ENCODE measurements at regions not wholly inside any gene's neighbourhood (a gene's known extent, or its start where the extent isn't known, plus 50 kb on each side); places are given as distances from the start of the nearest gene placed in this dataset.
"Not testable (repeated sequence)": the region's sequence is repeated elsewhere in the genome, so short reads cannot be mapped to it uniquely, and the experiment has no call there.

GRCh38 chr17:83009414-83010205 is 69.8 kb upstream of the METRNL start:
- BruUV-seq (replicated peaks), result no TSS peak
- DNase-seq (ENCODE audit: low spot score), result no peak
- POLR2A ChIA-PET (ENCODE audit: low non-redundant PET), result no interaction called here
- CTCF ChIA-PET, result no interaction called here
- intact Hi-C loops (cut with micrococcal nuclease; ENCODE audit: unreplicated experiment), result no loop called here
- Histone ChIP-seq H3K9me3 (ENCODE audit: low read depth, low read length, poor library complexity, severe bottlenecking) (no peaks in the 10 kb centered on the region), H3K4me3 (ENCODE audit: low read depth, low read length, poor library complexity, severe bottlenecking) (no peak overlapping the region), H3K36me3 (ENCODE audit: insufficient read depth, low read length, poor library complexity, severe bottlenecking) (no peaks in the 10 kb centered on the region), H3K27ac (ENCODE audit: low read depth, low read length, poor library complexity, severe bottlenecking) (no peak overlapping the region), H3K27me3 (replicated peaks; ENCODE audit: insufficient read depth, low read depth, low read length, poor library complexity) (no peaks in the 10 kb centered on the region), H3K4me1 (ENCODE audit: insufficient read depth, low read length, poor library complexity, severe bottlenecking) (no peaks in the 10 kb centered on the region)
- TF ChIP-seq EZH2 (IDR thresholded peaks at IDR 0.05; ENCODE audit: borderline replicate concordance, low read depth, low read length, poor library complexity, severe bottlenecking), result no peak
- TF ChIP-seq CTCF (conservative IDR thresholded peaks at IDR 0.05; ENCODE audit: low read depth, low read length), result no peak

- BruUV-seq (replicated peaks), result no TSS peak
- TF ChIP-seq CTCF (conservative IDR thresholded peaks at IDR 0.05; ENCODE audit: low read depth, low read length) (no peak), EZH2 (IDR thresholded peaks at IDR 0.05; ENCODE audit: borderline replicate concordance, low read depth, low read length, poor library complexity, severe bottlenecking) (no peak)
- POLR2A ChIA-PET (ENCODE audit: low non-redundant PET), result no interaction called here
These were observed 68.9 kb upstream of the METRNL start for GRCh38 chr17:83010206-83011200.

GRCh38 chr17:83011676-83012075 is 67.7 kb upstream of the METRNL start:
- CTCF ChIA-PET; DNase-seq (ENCODE audit: low spot score); H3K27me3 ChIP-seq (replicated peaks; ENCODE audit: insufficient read depth, low read depth, low read length, poor library complexity); H3K4me1 ChIP-seq (ENCODE audit: insufficient read depth, low read length, poor library complexity, severe bottlenecking); H3K9me3 ChIP-seq (ENCODE audit: low read depth, low read length, poor library complexity, severe bottlenecking); POLR2A ChIA-PET (ENCODE audit: low non-redundant PET); intact Hi-C loops (cut with micrococcal nuclease; ENCODE audit: unreplicated experiment); H3K36me3 ChIP-seq (ENCODE audit: insufficient read depth, low read length, poor library complexity, severe bottlenecking); BruUV-seq (replicated peaks); H3K27ac ChIP-seq (ENCODE audit: low read depth, low read length, poor library complexity, severe bottlenecking); H3K4me3 ChIP-seq (ENCODE audit: low read depth, low read length, poor library complexity, severe bottlenecking): not testable (repeated sequence)

More at GRCh38 chr17:83010206-83011200, 68.9 kb upstream of the METRNL start:
- intact Hi-C loops (cut with micrococcal nuclease; ENCODE audit: unreplicated experiment), result no loop called here
- Histone ChIP-seq H3K4me3 (ENCODE audit: low read depth, low read length, poor library complexity, severe bottlenecking) (no peak overlapping the region), H3K4me1 (ENCODE audit: insufficient read depth, low read length, poor library complexity, severe bottlenecking) (no peaks in the 10 kb centered on the region), H3K9me3 (ENCODE audit: low read depth, low read length, poor library complexity, severe bottlenecking) (no peaks in the 10 kb centered on the region), H3K27ac (ENCODE audit: low read depth, low read length, poor library complexity, severe bottlenecking) (no peak overlapping the region), H3K27me3 (replicated peaks; ENCODE audit: insufficient read depth, low read depth, low read length, poor library complexity) (no peaks in the 10 kb centered on the region), H3K36me3 (ENCODE audit: insufficient read depth, low read length, poor library complexity, severe bottlenecking) (no peaks in the 10 kb centered on the region)
- no peak for DNase-seq (ENCODE audit: low spot score)
- CTCF ChIA-PET, result no interaction called here

All from A673 (cell line).